K562 (cell line): ENCODE measurements at regions not wholly inside any gene's neighbourhood (a gene's known extent, or its start where the extent isn't known, plus 50 kb on each side); places are given as distances from the start of the nearest gene placed in this dataset.

Experiments
- ATAC-seq: fragments of 200-7000 bp; cut with Tn5 transposase; 3 replicates; pipeline ENCODE4 v1.9.1; 2020; ENCODE audit warnings: moderate library complexity
- BruUV-seq: library from RNA; stranded (reverse); fragments of 400-500 nt; replicated peaks from 2 replicates; lab custom pipeline; 2021; lab: Mats Ljungman, UMichigan
- CTCF ChIA-PET: fragments of 300-600 bp; formaldehyde crosslinking; extraction: SDS; loops from one replicate; lab custom pipeline; 2021; ENCODE audit warnings: low intra/inter-chr PET ratio; lab: Yijun Ruan, JAX
- POLR2A ChIA-PET: fragments of 300-600, 350-650 bp; sonication (Branson Sonifier 250); formaldehyde crosslinking; extraction: SDS; loops from one replicate; lab custom pipeline; 2021; ENCODE audit warnings: antibody characterized with exemption, inconsistent platforms; lab: Yijun Ruan, JAX
- DNase-seq, 4 experiments: peaks; one replicate each; pipeline versions ENCODE4 v3.0.0 to v3.0.0-alpha.2; 2011 to 2018; ENCODE audit warnings: low spot score in 3 of 4, mixed read lengths in 3 of 4; ENCODE audit errors: extremely low read depth in 1 of 4
- FAIRE-seq: peaks from 2 replicates; lab custom pipeline; 2011; peaks lifted over from hg19 to GRCh38; lab: Jason Lieb, UNC
- H2AFZ ChIP-seq: 2 replicates; pipeline ENCODE4 v1.6.0; 2011; ENCODE audit warnings: low read depth, low read length, control low read depth, inconsistent platforms
- H3K27ac ChIP-seq: fragments of 200-600 bp; 3 replicates; pipeline ENCODE4 v1.8.0; 2011; ENCODE audit warnings: low read depth, mild to moderate bottlenecking, control low read depth, inconsistent platforms, low read length, moderate library complexity, mixed read lengths; ENCODE audit errors: extremely low read depth
- H3K27me3 ChIP-seq, 2 experiments: fragments of 300-600 bp in 1 of 2; 2 replicates in 1 of 2; 3 replicates in 1 of 2; pipeline versions ENCODE4 v1.6.0 to v1.8.0; 2011; ENCODE audit warnings: inconsistent platforms in 2 of 2, low read length in 2 of 2, mild to moderate bottlenecking in 1 of 2, mixed read lengths in 1 of 2, moderate library complexity in 1 of 2; ENCODE audit not compliant: control insufficient read depth in 2 of 2, insufficient read depth in 2 of 2
- H3K36me3 ChIP-seq: fragments of 300-600 bp; 3 replicates; pipeline ENCODE4 v1.8.0; 2011; ENCODE audit warnings: mild to moderate bottlenecking, low read length, inconsistent platforms; ENCODE audit not compliant: control insufficient read depth, insufficient read depth
- H3K4me1 ChIP-seq, 2 experiments: fragments of 200-600 bp in 1 of 2; replicated peaks in 1 of 2; 2 replicates in 1 of 2; 3 replicates in 1 of 2; pipeline versions ENCODE4 v1.5.1 to v1.8.0; 2011; ENCODE audit warnings: inconsistent platforms in 2 of 2, low read length in 2 of 2, mild to moderate bottlenecking in 1 of 2, mixed read lengths in 1 of 2, moderate library complexity in 1 of 2; ENCODE audit not compliant: control insufficient read depth in 2 of 2, insufficient read depth in 2 of 2
- H3K4me2 ChIP-seq: 2 replicates; pipeline ENCODE4 v1.6.1; 2011; ENCODE audit warnings: low read length, control low read depth, inconsistent platforms, mixed read lengths; ENCODE audit not compliant: insufficient read depth
- H3K4me3 ChIP-seq: fragments of 200-600 bp; sonication (generic), shearing (Covaris generic); 2 replicates; pipeline ENCODE4 v1.5.1; 2016; ENCODE audit warnings: control low read depth, inconsistent platforms
- H3K79me2 ChIP-seq: fragments of 200-600 bp; 3 replicates; pipeline ENCODE4 v1.8.0; 2011; ENCODE audit warnings: low read length, inconsistent platforms; ENCODE audit not compliant: control insufficient read depth, insufficient read depth
- H3K9ac ChIP-seq, 2 experiments: 2 replicates each; pipeline versions ENCODE4 v1.6.0 to v1.6.1; 2011; ENCODE audit warnings: low read depth in 2 of 2, low read length in 2 of 2, control low read depth in 1 of 2, inconsistent platforms in 1 of 2, mild to moderate bottlenecking in 1 of 2, mixed read lengths in 1 of 2; ENCODE audit not compliant: insufficient read depth in 1 of 2
- H3K9me1 ChIP-seq: one replicate; pipeline ENCODE4 v1.6.0; 2011; ENCODE audit warnings: inconsistent platforms, mild to moderate bottlenecking, low read length, moderate library complexity; ENCODE audit not compliant: control insufficient read depth, insufficient read depth
- H3K9me3 ChIP-seq: replicated peaks from 2 replicates; pipeline ENCODE4 v1.5.1; 2011; ENCODE audit warnings: low read depth, low read length, inconsistent platforms; ENCODE audit not compliant: control insufficient read depth, insufficient read depth
- H4K20me1 ChIP-seq: replicated peaks from 2 replicates; pipeline ENCODE4 v1.6.1; 2011; ENCODE audit warnings: low read length, inconsistent platforms, mixed read lengths; ENCODE audit not compliant: control insufficient read depth, insufficient read depth
- ARHGAP35 ChIP-seq: fragments of 450-650 bp; IDR thresholded peaks from 2 replicates; pipeline ENCODE4 v1.6.1; 2018; ENCODE audit not compliant: partially characterized antibody
- CAMTA2 ChIP-seq: fragments of 250-450 bp; sonication (Bioruptor Pico); conservative IDR thresholded peaks from 2 replicates; pipeline ENCODE4 v1.5.1; 2022
- CXXC5 ChIP-seq: fragments of 250-450 bp; sonication (Bioruptor Pico); IDR thresholded peaks from 2 replicates; pipeline ENCODE4 v1.8.0; 2022; ENCODE audit warnings: inconsistent platforms, mild to moderate bottlenecking, moderate library complexity
- DDX20 ChIP-seq: fragments of 450-650 bp; IDR thresholded peaks from 2 replicates; pipeline ENCODE4 v1.6.1; 2016; ENCODE audit warnings: missing genetic modification characterization, low read depth, mild to moderate bottlenecking, missing compliant biosample characterization, moderate library complexity
- SMAD4 ChIP-seq: fragments of 250-450 bp; sonication (Bioruptor Pico); conservative IDR thresholded peaks from 2 replicates; pipeline ENCODE4 v1.8.0; 2021; ENCODE audit warnings: inconsistent platforms, mild to moderate bottlenecking, moderate library complexity
- WGBS: fragments of 100-300 bp; shearing (Covaris generic); methylation state at CpG from one replicate; pipeline ENCODE4 v1.1.6; 2016; ENCODE audit warnings: low coverage, mixed read lengths; ENCODE audit not compliant: insufficient coverage; ENCODE audit errors: missing lambda C conversion rate; 5-methylcytosine and 5-hydroxymethylcytosine counted together
- in situ Hi-C: fragments of 300-500 bp; cut with MboI; formaldehyde crosslinking; loops from 4 replicates; pipeline ENCODE4 v1.15.0; 2018; ENCODE audit warnings: inconsistent platforms, mixed read lengths
- intact Hi-C: fragments of 100-400 bp; cut with micrococcal nuclease; formaldehyde crosslinking; loops from 2 replicates; pipeline ENCODE4 v1.14.2; 2022
- TF ChIP-seq, protein P1 (sequence below): fragments of 450-650 bp; formaldehyde crosslinking; IDR thresholded peaks from 2 replicates; pipeline ENCODE4 v1.4.0; 2022; ENCODE audit warnings: mild to moderate bottlenecking, moderate library complexity

GRCh38 chr3:106347350-106347749, 478.5 kb upstream of the CBLB start:
- in situ Hi-C loops: no loop called here

GRCh38 chr3:106348139-106348690, 479.4 kb upstream of the CBLB start:
- POLR2A ChIA-PET: no interaction called here

More at GRCh38 chr3:106347350-106347749, 478.5 kb upstream of the CBLB start:
- H2AFZ ChIP-seq: no peak overlapping the region
- H3K4me3 ChIP-seq: no peak overlapping the region
- H3K9ac ChIP-seq: no peak overlapping the region
- intact Hi-C loops: no loop called here
- H3K79me2 ChIP-seq: no peaks in the 10 kb centered on the region
- no peak for ATAC-seq
- no peak for DNase-seq
- no TSS peak for BruUV-seq
- FAIRE-seq: no peak
- H3K27ac ChIP-seq: no peak overlapping the region
- H3K36me3 ChIP-seq: no peaks in the 10 kb centered on the region
- no peak overlapping the region for H3K4me2 ChIP-seq
- H3K9me3 ChIP-seq: no peaks in the 10 kb centered on the region
- H3K4me1 ChIP-seq: no peaks in the 10 kb centered on the region
- POLR2A ChIA-PET: no interaction called here
- H3K9me1 ChIP-seq: no peaks in the 10 kb centered on the region
- TF ChIP-seq CAMTA2: no peak
- CTCF ChIA-PET: no interaction called here
- H3K27me3 ChIP-seq: no peaks in the 10 kb centered on the region
- no peaks in the 10 kb centered on the region for H4K20me1 ChIP-seq

More at GRCh38 chr3:106348139-106348690, 479.4 kb upstream of the CBLB start:
- no peaks in the 10 kb centered on the region for H3K9me3 ChIP-seq
- no peak for ATAC-seq
- DNase-seq: no peak
- H3K27me3 ChIP-seq: no peaks in the 10 kb centered on the region
- 3% methylated on average over 3 of the region's 3 CpGs for WGBS
- H3K27ac ChIP-seq: no peak overlapping the region
- H3K79me2 ChIP-seq: no peaks in the 10 kb centered on the region
- no peaks in the 10 kb centered on the region for H3K9me1 ChIP-seq
- in situ Hi-C loops: no loop called here
- BruUV-seq: no TSS peak
- H2AFZ ChIP-seq: no peak overlapping the region
- no peak overlapping the region for H3K9ac ChIP-seq
- no peaks in the 10 kb centered on the region for H3K36me3 ChIP-seq
- no peak overlapping the region for H3K4me3 ChIP-seq
- CTCF ChIA-PET: no interaction called here
- intact Hi-C loops: no loop called here
- H3K4me1 ChIP-seq: no peaks in the 10 kb centered on the region
- FAIRE-seq: no peak
- H4K20me1 ChIP-seq: no peaks in the 10 kb centered on the region
- TF ChIP-seq ARHGAP35 (no peak), CXXC5 (no peak), DDX20 (tag) (no peak), SMAD4 (CRISPR knock-in tag) (no peak)
- TF ChIP-seq, protein P1, sequence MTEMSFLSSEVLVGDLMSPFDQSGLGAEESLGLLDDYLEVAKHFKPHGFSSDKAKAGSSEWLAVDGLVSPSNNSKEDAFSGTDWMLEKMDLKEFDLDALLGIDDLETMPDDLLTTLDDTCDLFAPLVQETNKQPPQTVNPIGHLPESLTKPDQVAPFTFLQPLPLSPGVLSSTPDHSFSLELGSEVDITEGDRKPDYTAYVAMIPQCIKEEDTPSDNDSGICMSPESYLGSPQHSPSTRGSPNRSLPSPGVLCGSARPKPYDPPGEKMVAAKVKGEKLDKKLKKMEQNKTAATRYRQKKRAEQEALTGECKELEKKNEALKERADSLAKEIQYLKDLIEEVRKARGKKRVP (CRISPR knock-in tag): no peak
- no peak overlapping the region for H3K4me2 ChIP-seq
